NCI-H2196 treated with DMSO at 0.1 percent for 48 hours (cell line): ENCODE measurements at regions not wholly inside any gene's neighbourhood (a gene's known extent, or its start where the extent isn't known, plus 50 kb on each side); places are given as distances from the start of the nearest gene placed in this dataset.
"Not testable (repeated sequence)": the region's sequence is repeated elsewhere in the genome, so short reads cannot be mapped to it uniquely, and the experiment has no call there.

ENCODE experiments used
- DNase-seq: peaks from one replicate; lab custom pipeline; 2025; ENCODE audit not compliant: unreplicated experiment; lab: John Stamatoyannopoulos, UW

DNA sequence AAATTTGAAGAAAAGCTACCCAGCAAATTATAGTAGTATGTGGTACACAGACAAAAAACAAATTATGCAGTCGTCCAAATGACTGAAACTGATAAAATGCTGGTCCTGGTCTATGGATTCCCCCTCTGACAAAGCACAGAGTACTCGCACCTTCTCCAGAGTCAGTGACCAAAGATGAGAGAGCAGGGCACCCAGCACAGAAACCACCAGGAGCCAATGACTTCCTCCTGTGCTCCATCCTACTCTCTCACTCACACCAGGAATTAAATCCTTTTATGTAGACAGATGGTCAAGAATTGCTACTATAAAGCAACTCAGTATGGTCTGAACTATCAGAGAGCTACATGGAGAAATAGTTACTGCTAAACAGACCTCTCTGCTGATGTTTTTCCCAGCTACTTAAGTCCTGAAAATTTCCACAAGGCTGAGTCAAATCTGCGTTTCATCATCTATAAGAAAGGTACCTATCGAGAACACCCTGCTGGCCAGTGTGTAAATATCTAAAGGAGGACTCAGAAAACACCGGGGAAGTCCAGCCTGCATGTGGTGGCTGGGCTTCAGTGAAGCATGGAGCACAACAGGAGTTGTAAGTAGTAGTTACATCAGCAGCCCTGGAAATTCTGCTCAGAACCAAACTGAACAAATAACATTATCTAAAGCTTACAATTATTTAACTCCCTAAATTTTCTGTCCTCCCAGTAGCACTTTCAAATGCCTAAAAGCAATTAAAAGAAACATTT, 84.5 kb upstream of the FBXO28 start:
- not testable (repeated sequence) for DNase-seq

DNA sequence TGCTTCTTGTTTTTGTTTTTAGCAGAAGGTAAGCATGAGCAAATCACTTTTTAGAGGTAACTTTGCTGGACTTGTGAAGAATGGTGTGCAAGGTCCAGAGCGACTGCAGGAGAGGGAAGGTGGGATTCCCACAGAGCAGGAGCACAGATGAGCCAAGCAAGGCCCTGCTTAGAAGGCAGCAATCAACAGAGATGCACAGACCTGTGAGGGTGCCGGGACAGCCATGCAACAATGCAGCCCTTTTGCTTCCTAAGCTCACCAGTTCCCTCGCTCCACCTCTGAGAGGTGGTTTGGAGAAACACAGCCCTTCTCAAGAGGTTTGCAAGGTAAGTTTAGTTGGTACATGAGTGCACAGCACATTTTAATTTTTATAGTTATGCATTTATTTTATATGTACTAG, 85.1 kb upstream of the FBXO28 start:
- not testable (repeated sequence) for DNase-seq

DNA sequence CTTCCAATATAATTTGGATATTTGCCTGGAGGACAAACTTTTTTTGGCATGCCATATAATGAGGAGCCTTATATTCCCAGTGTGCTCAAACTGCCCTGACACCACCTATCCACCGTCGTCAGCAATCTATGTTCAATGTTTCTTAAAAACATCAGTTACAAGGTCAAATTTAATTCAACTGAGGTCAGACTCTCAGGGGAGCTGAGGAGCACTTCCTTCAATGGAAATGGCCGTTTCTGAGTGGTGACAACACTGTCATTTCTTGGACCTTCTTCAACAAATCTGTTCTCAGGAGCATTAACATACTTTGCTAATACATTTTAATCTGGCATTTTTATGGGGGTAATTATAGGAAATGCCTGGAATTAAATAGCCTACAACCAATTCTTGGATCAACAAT, 90.8 kb upstream of the FBXO28 start:
- not testable (repeated sequence) for DNase-seq

DNA sequence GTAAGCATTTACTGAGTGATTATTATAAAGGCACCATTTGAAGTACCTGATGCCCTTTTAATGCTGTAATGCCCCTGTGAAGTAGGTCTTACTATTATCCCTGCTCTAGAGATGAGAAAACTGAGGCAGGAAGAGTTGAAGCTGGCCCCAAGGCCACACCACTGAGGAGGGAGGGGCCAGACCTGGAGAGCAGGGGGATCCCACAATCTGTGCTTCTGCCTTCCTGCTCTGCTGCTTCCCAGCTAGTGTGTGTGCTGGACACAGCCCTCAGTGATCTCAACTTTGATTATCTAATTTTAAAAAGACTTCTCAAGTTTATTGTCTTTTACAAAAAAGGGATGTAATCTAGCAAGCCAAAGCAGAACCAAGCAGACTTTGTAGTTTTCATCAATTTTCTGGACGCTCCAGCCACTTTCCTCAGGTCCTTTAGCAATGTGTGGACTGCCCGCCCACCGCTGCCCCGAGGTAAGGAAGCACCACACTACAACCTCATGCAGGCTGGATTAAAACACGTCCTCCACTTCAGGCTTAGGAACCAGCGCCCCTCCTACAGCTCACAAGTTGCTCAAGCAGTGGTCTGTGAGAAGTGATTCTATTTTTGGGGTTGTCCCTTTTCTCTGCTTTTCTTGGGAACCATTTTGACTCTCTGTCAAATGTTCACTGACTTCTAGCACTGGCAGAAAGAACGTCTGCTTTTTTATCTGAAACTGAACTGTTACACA, 91.5 kb upstream of the FBXO28 start:
- not testable (repeated sequence) for DNase-seq

DNA sequence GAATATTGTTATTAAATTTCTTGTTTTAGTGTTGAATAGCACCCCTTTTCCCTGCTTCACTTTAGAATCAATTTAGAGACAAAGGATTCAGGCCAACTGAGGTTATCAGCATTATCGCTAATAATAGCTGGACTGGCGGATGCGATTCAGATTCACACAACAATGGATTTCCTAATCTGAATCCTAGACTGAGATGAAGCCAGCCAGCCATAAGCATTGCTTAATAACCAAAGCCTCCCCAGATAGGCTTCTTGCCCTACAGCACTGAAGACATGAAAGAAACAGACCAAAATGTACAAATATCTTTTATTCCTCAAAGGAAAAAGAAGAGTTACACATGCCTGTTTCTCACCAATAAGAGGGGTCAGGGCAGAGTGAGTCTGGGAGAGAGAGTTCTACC, 94.0 kb upstream of the FBXO28 start:
- DNase-seq, result not testable (repeated sequence)

DNA sequence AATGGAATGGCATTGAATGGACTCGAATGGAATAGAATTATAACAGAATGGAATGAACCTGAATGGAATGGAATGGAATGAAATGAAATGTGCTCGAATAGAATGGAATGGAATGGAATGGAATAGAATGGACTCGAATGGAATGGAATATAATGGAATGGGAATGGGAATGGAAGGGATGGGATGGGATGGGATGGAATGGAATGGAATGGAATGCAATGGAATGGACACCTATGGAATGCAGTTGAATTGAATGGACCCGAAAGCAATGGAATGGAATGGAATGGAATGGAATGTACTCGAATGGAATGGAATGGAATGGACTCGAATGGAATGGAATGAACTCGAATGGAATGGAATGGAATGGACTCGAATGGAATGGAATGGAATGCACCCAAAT, 98.1 kb upstream of the FBXO28 start:
- DNase-seq, result not testable (repeated sequence)

DNA sequence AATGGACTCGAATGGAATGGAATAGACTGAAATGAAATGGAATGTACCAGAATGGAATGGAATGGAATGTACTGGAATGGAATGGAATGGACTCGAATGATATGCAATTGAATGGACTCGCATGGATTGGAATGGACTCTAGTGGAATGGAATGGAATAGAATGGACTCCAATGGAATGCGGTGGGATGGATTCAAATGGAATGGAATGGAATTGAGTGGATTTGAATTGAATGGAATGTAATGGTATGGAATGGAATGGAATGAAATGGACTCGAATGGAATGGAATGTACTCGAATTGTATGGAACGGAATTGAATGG, 99.6 kb upstream of the FBXO28 start:
- no peak for DNase-seq

DNA sequence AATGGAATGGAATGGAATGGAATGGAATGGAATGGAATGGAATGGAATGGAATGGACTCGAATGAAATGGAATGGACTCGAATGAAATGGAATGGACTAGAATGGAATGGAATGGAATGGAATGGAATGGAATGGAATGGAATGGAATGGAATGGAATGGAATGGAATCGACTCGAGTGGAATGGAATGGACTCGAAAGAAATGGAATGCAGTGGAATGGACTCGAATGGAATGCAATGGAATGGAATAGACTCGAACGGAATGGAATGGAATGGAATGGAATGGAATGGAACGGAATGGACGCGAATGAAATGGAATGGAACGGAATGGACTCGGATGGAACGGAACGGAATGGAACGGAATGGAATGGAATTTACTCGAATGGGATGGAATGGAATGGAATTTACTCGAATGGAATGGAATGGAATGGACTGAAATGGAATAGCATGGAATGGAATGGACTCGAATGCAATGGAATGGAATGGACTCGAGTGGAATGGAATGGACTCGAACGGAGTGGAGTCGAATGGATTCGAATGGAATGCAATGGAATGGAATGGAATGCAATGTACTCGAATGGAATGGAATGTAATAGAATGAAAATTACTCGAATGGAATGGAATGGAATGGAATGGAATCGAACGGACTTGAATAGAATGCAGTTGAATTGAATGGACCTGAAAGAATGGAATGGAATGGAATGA, 100.1 kb upstream of the FBXO28 start:
- not testable (repeated sequence) for DNase-seq

DNA sequence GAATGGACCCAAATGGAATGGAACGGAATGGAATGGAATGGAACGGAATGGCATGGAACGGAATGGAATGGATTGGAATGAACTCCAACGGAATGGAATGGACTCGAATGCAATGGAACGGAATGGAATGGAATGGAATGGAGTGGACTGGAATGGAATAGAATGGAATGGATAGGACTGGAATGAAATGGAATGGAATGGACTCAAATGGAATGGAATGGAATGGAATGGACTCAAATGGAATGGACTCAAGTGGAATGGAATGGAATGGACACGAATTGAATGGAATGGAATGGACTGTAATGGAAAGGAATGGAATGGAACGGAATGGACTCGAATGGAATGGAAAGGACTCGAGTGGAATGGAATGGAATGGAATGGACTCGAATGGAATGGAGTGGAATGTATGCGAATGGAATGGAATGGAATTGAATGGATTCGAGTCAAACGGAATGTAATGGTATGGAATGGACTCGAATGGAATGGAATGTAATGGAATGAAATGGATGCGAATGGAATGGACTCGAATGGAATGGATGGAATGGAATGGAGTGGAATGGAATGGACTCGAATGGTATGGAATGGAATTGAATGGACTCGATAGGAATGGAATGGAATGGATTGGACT, 101.0 kb upstream of the FBXO28 start:
- DNase-seq, result not testable (repeated sequence)

DNA sequence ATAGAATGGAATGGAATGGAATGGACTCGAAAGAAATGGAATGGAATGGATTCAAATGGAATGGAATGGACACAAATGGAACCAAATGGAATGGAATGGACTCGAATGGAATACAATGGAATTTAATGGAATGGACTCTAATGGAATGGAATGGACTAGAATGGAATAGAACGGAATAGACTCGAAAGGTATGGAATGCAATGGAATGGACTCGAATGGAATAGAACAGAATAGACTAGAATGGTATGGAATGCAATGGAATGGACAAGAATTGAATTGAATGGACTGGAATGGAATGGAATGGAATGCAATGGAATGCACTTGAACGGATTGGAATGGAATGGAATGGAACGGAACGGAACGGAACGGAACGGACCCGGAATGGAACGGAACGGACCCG, 101.7 kb upstream of the FBXO28 start:
- not testable (repeated sequence) for DNase-seq

DNA sequence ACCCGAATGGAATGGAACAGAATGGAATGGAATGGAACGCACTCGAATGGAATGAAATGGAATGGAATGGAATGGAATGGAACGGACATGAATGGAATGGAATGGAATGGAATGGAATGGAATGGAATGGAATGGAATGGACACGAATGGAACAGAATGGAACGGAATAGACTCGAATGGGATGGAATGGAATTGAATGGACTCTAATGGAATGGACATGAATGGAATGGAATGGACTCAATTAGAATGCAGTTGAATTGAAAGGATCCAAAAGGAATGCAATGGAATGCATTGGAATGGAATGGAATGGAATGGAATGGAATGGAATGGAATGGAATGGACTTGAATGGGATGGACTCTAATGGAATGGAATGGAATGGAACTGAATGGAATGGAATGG, 102.2 kb upstream of the FBXO28 start:
- not testable (repeated sequence) for DNase-seq

DNA sequence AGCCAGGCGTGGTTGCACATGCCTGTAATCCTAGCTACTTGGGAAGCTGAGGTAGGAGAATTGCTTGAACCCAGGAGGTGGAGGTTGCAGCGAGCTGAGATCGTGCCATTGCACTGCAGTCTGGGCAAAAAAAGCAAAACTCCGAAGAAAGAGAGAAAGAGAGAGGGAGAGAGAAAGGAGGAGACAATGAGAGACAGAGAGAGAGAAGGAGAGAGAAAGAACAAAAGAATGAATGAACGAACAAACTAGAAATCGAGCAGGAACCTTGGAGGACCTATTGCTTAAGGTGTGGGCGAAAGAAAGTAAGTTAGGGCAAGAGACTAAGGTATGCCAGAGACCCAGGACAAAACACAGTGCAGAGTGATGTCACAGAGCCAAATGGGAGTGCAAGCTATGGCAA, 102.8 kb upstream of the FBXO28 start:
- DNase-seq, result not testable (repeated sequence)

DNA sequence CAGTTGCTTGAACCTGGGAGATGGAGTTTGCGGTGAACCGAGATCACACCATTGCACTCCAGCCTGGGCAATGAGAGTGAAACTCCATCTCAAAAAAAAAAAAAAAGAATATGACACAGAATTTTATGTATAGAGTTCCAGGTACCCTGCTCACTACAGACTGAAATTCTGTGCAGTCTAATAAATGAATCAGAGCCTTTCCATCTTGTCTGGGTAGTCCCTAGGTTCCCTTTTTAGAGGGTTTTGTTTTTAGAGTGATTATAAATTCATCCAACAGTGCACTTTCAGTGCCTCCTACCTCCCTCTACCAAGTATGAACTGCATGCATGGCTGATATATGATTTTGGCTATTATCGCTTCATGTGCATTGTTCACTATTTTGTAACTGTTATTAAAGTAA, 107.9 kb upstream of the FBXO28 start:
- not testable (repeated sequence) for DNase-seq

DNA sequence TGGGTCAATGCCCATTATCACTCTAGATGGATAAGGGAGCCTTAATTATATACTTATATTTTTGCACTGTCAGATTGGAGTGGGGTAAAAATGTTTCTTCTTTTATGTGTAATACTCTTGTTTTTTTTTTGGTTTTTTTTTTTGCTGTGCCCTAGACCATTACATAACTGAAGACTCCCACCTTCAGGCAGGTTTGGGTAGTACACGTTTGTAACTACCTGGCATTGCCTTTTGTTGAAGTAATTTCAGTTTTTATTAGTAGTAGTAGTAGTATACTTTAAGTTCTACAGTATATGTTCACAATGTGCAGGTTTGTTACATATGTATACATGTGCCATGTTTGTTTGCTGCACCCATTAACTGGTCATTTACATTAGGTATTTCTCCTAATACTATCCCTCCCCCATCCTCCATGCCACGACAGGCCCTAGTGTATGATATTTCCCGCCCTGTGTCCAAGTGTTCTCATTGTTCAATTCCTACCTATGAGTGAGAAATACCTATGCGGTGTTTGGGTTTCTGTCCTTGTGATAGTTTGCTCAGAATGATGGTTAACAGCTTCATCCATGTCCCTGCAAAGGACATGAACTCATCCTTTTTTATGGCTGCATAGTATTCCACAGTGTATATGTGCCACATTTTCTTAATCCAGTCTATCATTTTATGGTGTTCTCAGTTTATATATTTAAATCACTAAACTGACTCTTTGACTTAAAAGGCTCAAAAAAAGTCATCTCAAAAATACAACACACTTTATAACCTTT, 109.2 kb upstream of the FBXO28 start:
- DNase-seq, result not testable (repeated sequence)

DNA sequence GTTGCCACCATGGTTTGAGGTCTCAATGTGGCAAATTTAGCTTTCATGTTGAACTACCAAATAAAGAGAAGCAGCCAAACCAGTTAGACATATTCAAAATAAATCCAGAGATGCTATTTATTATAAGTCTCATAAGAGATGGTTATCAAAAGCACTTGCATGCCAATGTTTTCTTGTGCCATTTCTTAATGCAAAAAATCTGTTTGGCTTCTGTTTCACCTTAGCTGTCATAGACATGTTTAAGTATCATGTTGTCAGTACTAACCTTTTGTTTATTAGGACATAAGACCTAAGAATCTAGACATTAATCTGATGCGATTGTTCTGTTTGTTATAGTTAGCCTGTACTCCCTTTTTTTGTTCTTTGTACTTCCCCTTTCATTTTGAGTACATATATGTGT, 110.0 kb upstream of the FBXO28 start:
- not testable (repeated sequence) for DNase-seq

DNA sequence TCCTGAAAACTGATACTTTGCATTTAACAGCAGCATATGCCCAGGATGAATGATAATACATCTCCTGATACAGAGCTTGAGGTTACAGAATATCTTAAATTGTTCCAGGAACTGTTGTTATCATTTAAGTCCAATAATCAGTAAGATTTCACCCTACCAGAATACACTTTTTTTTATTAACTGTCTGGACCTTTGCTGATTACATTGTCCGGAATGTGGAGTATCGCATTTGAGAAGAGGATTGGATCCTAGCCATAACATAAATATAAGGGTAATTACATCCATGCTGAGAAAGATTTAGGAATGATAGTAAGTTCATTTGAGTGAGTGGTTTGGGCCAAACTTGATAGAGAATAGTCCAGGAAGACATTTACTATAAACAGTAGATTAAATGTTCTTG, 112.2 kb upstream of the FBXO28 start:
- not testable (repeated sequence) for DNase-seq

DNA sequence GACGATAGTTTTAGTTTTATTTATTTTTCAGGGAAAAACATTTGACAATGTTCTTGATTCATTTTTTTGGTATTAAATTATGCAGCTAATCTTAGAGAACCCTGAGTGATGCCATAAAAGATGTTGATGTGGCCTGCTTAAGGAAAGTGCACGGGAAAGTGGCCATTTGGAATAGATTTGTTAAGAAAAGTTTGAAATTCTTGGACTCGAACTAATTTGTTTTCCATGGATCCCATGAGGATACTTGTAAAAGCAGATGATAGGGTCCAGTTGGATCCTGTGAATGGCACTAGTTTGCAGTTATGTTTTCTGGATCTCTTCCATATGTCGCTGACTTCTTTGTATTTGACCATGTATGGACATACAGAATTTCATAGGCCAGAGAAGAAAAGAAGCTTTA, 114.2 kb upstream of the FBXO28 start:
- DNase-seq, result not testable (repeated sequence)

DNA sequence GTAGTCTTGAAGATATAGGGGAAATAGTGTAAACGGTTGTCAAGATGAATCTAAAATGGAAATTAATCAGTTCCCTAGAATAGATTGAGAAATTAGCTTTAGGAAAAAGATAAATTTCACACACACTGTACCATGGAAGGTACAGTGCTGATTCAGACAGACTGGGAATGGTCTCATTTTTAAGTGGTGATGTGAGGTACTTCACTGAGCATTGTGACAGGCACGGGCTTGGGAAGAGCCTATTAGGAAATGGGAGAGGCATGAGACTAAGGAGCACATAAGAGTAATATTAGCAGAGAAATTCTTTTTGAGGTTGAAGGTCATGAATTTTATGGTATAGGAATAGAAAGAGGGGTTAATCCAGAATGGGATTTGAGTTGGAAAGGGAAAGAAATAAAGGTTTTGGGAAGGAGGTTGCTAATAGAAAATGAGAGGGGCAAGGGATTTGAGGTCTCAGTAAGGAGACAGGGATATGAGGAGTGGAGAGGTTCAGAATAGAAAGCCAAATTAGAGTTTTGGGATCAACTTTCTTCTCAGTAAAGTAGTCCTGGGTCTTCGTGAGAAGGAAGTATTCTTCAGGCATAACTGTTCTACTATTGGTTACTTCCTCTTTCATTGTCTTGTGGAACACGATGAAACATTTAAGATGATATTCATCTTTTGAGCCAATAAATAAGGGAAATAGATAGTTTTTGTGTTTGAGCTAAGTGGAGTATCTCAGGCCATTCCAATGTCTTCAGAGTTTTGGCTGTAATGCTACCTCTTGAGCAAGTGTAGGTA, 115.0 kb upstream of the FBXO28 start:
- DNase-seq, result not testable (repeated sequence)

DNA sequence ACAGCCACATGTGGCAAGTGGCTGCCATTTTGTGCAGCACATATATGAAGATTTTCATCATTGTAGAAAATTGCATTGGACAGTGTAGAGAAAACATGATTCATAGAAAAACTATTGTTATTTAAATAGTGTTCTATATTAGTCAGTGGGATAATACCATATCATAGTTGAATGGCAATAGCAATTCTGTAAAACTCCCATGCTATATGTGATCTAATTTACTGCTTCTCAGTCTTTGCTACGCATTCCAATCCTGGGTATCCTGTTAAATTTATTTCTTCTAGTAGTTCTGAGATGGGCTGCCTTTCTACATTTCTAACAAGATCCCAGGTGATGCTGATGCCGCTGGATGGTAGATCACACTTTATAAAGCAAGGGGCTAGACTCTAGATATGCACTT, 117.5 kb upstream of the FBXO28 start:
- not testable (repeated sequence) for DNase-seq
